Neural cell (in vitro differentiated cells): ENCODE measurements at regions not wholly inside any gene's neighbourhood (a gene's known extent, or its start where the extent isn't known, plus 50 kb on each side); places are given as distances from the start of the nearest gene placed in this dataset.

Experiments
- H2AFZ ChIP-seq: fragments of 200-600, 300-800 bp; sonication (generic), shearing (Covaris generic); 2 replicates; pipeline ENCODE4 v1.6.0; 2014; ENCODE audit warnings: low read depth, mild to moderate bottlenecking, antibody characterized with exemption, low read length, moderate library complexity
- H3F3A ChIP-seq: fragments of 200-600 bp; shearing (Covaris generic); 2 replicates; pipeline ENCODE4 v1.6.1; 2016; ENCODE audit warnings: mild to moderate bottlenecking, moderate library complexity, mixed read lengths, antibody characterized with exemption, low read length; ENCODE audit not compliant: insufficient read depth, poor library complexity, severe bottlenecking
- H3K27ac ChIP-seq: fragments of 200-600, 300-800 bp; sonication (generic), shearing (Covaris generic); 2 replicates; pipeline ENCODE4 v1.5.1; 2014; ENCODE audit warnings: mild to moderate bottlenecking, low read length, moderate library complexity
- H3K27me3 ChIP-seq: fragments of 300-800, 200-600 bp; sonication (generic), shearing (Covaris generic); 2 replicates; pipeline ENCODE4 v1.6.0; 2014; ENCODE audit warnings: mild to moderate bottlenecking, low read depth, low read length, moderate library complexity; ENCODE audit not compliant: insufficient read depth
- H3K36me3 ChIP-seq: fragments of 300-800, 200-600 bp; sonication (generic), shearing (Covaris generic); 2 replicates; pipeline ENCODE4 v1.5.1; 2014; ENCODE audit warnings: mild to moderate bottlenecking, antibody characterized with exemption, low read length, moderate library complexity; ENCODE audit not compliant: insufficient read depth
- H3K4me2 ChIP-seq: fragments of 300-800, 200-600 bp; sonication (generic), shearing (Covaris generic); 2 replicates; pipeline ENCODE4 v1.6.0; 2014; ENCODE audit warnings: mild to moderate bottlenecking, low read length
- H3K4me3 ChIP-seq: fragments of 300-800, 200-600 bp; sonication (generic), shearing (Covaris generic); 2 replicates; pipeline ENCODE4 v1.5.1; 2014; ENCODE audit warnings: mild to moderate bottlenecking, low read length, moderate library complexity
- H3K79me2 ChIP-seq: fragments of 200-600 bp; shearing (Covaris generic); replicated peaks from 2 replicates; pipeline ENCODE4 v1.6.0; 2014; ENCODE audit warnings: mild to moderate bottlenecking, low read length, moderate library complexity; ENCODE audit not compliant: insufficient read depth
- H3K9ac ChIP-seq: fragments of 300-800, 200-600 bp; sonication (generic), shearing (Covaris generic); 2 replicates; pipeline ENCODE4 v1.6.1; 2016; ENCODE audit warnings: mild to moderate bottlenecking, low read length, mixed read lengths
- H3K9me2 ChIP-seq: fragments of 200-600 bp; shearing (Covaris generic); 2 replicates; pipeline ENCODE4 v1.6.1; 2016; ENCODE audit warnings: mild to moderate bottlenecking, low read length, mixed read lengths; ENCODE audit not compliant: insufficient read depth
- H3K9me3 ChIP-seq: fragments of 200-600, 300-800 bp; sonication (generic), shearing (Covaris generic); 2 replicates; pipeline ENCODE4 v1.6.1; 2016; ENCODE audit warnings: mild to moderate bottlenecking, mixed run types, low read length, moderate library complexity, mixed read lengths
- H4K20me1 ChIP-seq: fragments of 200-600 bp; shearing (Covaris generic); 2 replicates; pipeline ENCODE4 v1.6.1; 2016; ENCODE audit warnings: mild to moderate bottlenecking, mixed run types; ENCODE audit not compliant: insufficient read depth
- CTCF ChIP-seq: fragments of 450-650 bp; IDR thresholded peaks from 2 replicates; pipeline ENCODE4 v1.5.1; 2014; ENCODE audit warnings: antibody characterized with exemption, mild to moderate bottlenecking, moderate library complexity; ENCODE audit not compliant: poor library complexity, severe bottlenecking
- EP300 ChIP-seq: fragments of 450-650 bp; conservative IDR thresholded peaks from 2 replicates; pipeline ENCODE4 v1.6.1; 2014; ENCODE audit warnings: antibody characterized with exemption, mild to moderate bottlenecking, moderate library complexity; ENCODE audit not compliant: poor library complexity, severe bottlenecking
- EZH2 ChIP-seq: fragments of 200-600, 300-800 bp; shearing (Covaris generic), sonication (generic); IDR thresholded peaks from 2 replicates; pipeline ENCODE4 v1.6.1; 2014; ENCODE audit warnings: antibody characterized with exemption, low read length, borderline replicate concordance, mild to moderate bottlenecking; ENCODE audit not compliant: insufficient read depth, poor library complexity, severe bottlenecking
- MXI1 ChIP-seq: fragments of 450-650 bp; conservative IDR thresholded peaks from 2 replicates; pipeline ENCODE4 v1.6.1; 2014; ENCODE audit warnings: antibody characterized with exemption, mild to moderate bottlenecking; ENCODE audit not compliant: poor library complexity, severe bottlenecking
- POLR2AphosphoS5 ChIP-seq: IDR thresholded peaks from 2 replicates; pipeline ENCODE4 v1.6.1; 2012
- RAD21 ChIP-seq: fragments of 450-650 bp; conservative IDR thresholded peaks from 2 replicates; pipeline ENCODE4 v1.6.1; 2014; ENCODE audit warnings: antibody characterized with exemption, mild to moderate bottlenecking, moderate library complexity
- SMC3 ChIP-seq: fragments of 450-650 bp; conservative IDR thresholded peaks from 2 replicates; pipeline ENCODE4 v1.6.1; 2014; ENCODE audit warnings: antibody characterized with exemption, mild to moderate bottlenecking, moderate library complexity; ENCODE audit not compliant: poor library complexity
- TAF1 ChIP-seq: IDR thresholded peaks from 2 replicates; pipeline ENCODE4 v1.6.1; 2012; ENCODE audit warnings: low read depth
- TF ChIP-seq, protein P1 (sequence below): IDR thresholded peaks from 2 replicates; pipeline ENCODE4 v1.6.1; 2012; ENCODE audit warnings: borderline replicate concordance

- Histone ChIP-seq H2AFZ (no peak overlapping the region), H3K4me3 (no peak overlapping the region), H3K27ac (no peak overlapping the region), H3K9ac (no peak overlapping the region), H3K27me3 (no peaks in the 10 kb centered on the region), H3K4me2 (no peak overlapping the region), H3F3A (no peaks in the 10 kb centered on the region), H3K9me3 (no peaks in the 10 kb centered on the region), H3K36me3 (no peaks in the 10 kb centered on the region), H3K9me2 (no peaks in the 10 kb centered on the region), H3K79me2 (no peaks in the 10 kb centered on the region), H4K20me1 (no peaks in the 10 kb centered on the region)
- TF ChIP-seq SMC3, result no peak
Measured at GRCh38 chr3:163877805-163878204, 1200.5 kb downstream of the SI start.

DNA sequence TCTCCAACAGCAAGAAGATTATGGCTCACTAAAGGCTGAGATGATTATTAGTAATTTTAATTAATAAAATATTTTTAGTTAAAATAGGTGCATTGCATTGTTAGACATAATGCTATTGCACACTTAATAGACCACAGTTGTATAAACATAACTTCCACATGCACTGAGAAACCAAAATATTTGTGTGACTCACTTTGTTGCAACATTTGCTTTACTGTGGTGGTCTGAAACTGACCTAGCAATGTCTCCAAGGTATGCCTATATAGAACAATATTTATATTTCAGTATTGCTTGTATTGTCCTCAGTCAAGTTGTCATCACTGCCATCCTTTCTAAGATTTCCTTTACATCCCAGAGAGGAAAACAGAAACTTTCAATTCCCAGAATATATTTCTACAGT lies 1215.2 kb downstream of the SI start:
- Histone ChIP-seq H3F3A (no peaks in the 10 kb centered on the region), H3K27me3 (no peaks in the 10 kb centered on the region), H3K9ac (no peak overlapping the region), H3K9me3 (no peaks in the 10 kb centered on the region), H3K79me2 (no peaks in the 10 kb centered on the region), H2AFZ (no peak overlapping the region), H4K20me1 (no peaks in the 10 kb centered on the region), H3K36me3 (no peaks in the 10 kb centered on the region), H3K4me2 (no peak overlapping the region), H3K9me2 (no peaks in the 10 kb centered on the region), H3K27ac (no peak overlapping the region), H3K4me3 (no peak overlapping the region)
- no peak for TF ChIP-seq EP300
- no peak for TF ChIP-seq CTCF
- TF ChIP-seq EZH2, result no peak
- TF ChIP-seq MXI1, result no peak
- no peak for TF ChIP-seq RAD21
- no peak for TF ChIP-seq POLR2AphosphoS5

GRCh38 chr3:163852233-163852632 lies 1226.1 kb downstream of the SI start:
- no peak overlapping the region for H3K27ac ChIP-seq
- no peaks in the 10 kb centered on the region for H3K79me2 ChIP-seq
- H3F3A ChIP-seq, result no peaks in the 10 kb centered on the region
- no peaks in the 10 kb centered on the region for H3K9me2 ChIP-seq
- H3K9me3 ChIP-seq, result no peaks in the 10 kb centered on the region
- H3K4me3 ChIP-seq, result no peak overlapping the region
- TF ChIP-seq EP300, result no peak
- no peak for TF ChIP-seq SMC3
- TF ChIP-seq TAF1, result no peak
- no peak for TF ChIP-seq MXI1
- TF ChIP-seq, protein P1, sequence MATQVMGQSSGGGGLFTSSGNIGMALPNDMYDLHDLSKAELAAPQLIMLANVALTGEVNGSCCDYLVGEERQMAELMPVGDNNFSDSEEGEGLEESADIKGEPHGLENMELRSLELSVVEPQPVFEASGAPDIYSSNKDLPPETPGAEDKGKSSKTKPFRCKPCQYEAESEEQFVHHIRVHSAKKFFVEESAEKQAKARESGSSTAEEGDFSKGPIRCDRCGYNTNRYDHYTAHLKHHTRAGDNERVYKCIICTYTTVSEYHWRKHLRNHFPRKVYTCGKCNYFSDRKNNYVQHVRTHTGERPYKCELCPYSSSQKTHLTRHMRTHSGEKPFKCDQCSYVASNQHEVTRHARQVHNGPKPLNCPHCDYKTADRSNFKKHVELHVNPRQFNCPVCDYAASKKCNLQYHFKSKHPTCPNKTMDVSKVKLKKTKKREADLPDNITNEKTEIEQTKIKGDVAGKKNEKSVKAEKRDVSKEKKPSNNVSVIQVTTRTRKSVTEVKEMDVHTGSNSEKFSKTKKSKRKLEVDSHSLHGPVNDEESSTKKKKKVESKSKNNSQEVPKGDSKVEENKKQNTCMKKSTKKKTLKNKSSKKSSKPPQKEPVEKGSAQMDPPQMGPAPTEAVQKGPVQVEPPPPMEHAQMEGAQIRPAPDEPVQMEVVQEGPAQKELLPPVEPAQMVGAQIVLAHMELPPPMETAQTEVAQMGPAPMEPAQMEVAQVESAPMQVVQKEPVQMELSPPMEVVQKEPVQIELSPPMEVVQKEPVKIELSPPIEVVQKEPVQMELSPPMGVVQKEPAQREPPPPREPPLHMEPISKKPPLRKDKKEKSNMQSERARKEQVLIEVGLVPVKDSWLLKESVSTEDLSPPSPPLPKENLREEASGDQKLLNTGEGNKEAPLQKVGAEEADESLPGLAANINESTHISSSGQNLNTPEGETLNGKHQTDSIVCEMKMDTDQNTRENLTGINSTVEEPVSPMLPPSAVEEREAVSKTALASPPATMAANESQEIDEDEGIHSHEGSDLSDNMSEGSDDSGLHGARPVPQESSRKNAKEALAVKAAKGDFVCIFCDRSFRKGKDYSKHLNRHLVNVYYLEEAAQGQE, result no peak
- TF ChIP-seq POLR2AphosphoS5, result no peak
- no peak for TF ChIP-seq RAD21
- no peak for TF ChIP-seq CTCF
- no peak for TF ChIP-seq EZH2
- no peak overlapping the region for H3K4me2 ChIP-seq
- no peak overlapping the region for H3K9ac ChIP-seq
- no peaks in the 10 kb centered on the region for H3K27me3 ChIP-seq
- no peak overlapping the region for H2AFZ ChIP-seq
- H4K20me1 ChIP-seq, result no peaks in the 10 kb centered on the region
- no peaks in the 10 kb centered on the region for H3K36me3 ChIP-seq
